Parathyroid adenoma (tissue), 2 donors: ENCODE measurements at regions not wholly inside any gene's neighbourhood (a gene's known extent, or its start where the extent isn't known, plus 50 kb on each side); places are given as distances from the start of the nearest gene placed in this dataset.

Source experiments
- H2AFZ ChIP-seq: fragments of 300-600 bp; sonication (generic); one replicate; pipeline ENCODE4 v1.7.0; 2017; ENCODE audit warnings: antibody characterized with exemption, mild to moderate bottlenecking
- H3K27ac ChIP-seq: fragments of 300-600 bp; sonication (generic); one replicate; pipeline ENCODE4 v1.7.0; 2017
- H3K27me3 ChIP-seq: fragments of 300-600 bp; sonication (generic); one replicate; pipeline ENCODE4 v1.7.0; 2017; ENCODE audit warnings: low read length; ENCODE audit not compliant: control insufficient read depth, insufficient read depth
- H3K36me3 ChIP-seq: fragments of 300-600 bp; sonication (generic); one replicate; pipeline ENCODE4 v1.7.0; 2017; ENCODE audit warnings: low read length; ENCODE audit not compliant: control insufficient read depth, insufficient read depth
- H3K4me1 ChIP-seq: fragments of 300-600 bp; sonication (generic); one replicate; pipeline ENCODE4 v1.7.0; 2017; ENCODE audit warnings: control low read depth
- H3K4me2 ChIP-seq: fragments of 300-600 bp; sonication (generic); one replicate; pipeline ENCODE4 v1.7.0; 2017; ENCODE audit warnings: low read length
- H3K4me3 ChIP-seq: fragments of 300-600 bp; sonication (generic); one replicate; pipeline ENCODE4 v1.7.0; 2017; ENCODE audit warnings: low read depth, low read length
- H3K79me2 ChIP-seq: fragments of 300-600 bp; sonication (generic); one replicate; pipeline ENCODE4 v1.7.0; 2017; ENCODE audit warnings: control low read depth
- H3K9ac ChIP-seq: fragments of 300-600 bp; sonication (generic); one replicate; pipeline ENCODE4 v1.7.0; 2017; ENCODE audit warnings: mild to moderate bottlenecking
- H3K9me3 ChIP-seq: fragments of 300-600 bp; sonication (generic); one replicate; pipeline ENCODE4 v1.7.0; 2017; ENCODE audit warnings: low read length; ENCODE audit not compliant: control insufficient read depth
- CTCF ChIP-seq: fragments of 300-600 bp; sonication (generic); IDR thresholded peaks from one replicate; pipeline ENCODE4 v1.7.0; 2017; ENCODE audit warnings: antibody characterized with exemption, mild to moderate bottlenecking
- donor health status: primary hyperparathyroidism.

GRCh38 chr20:7262803-7263202 lies 495.3 kb downstream of the BMP2 start:
- no peak overlapping the region for H3K4me3 ChIP-seq
- no peak for TF ChIP-seq CTCF

GRCh38 chr20:7264137-7264536 lies 496.7 kb downstream of the BMP2 start:
- Histone ChIP-seq H3K27me3 (no peaks in the 10 kb centered on the region), H3K4me1 (no peaks in the 10 kb centered on the region), H3K79me2 (no peaks in the 10 kb centered on the region), H2AFZ (no peak overlapping the region), H3K4me3 (no peak overlapping the region), H3K4me2 (no peak overlapping the region), H3K9me3 (no peaks in the 10 kb centered on the region), H3K36me3 (no peaks in the 10 kb centered on the region), H3K9ac (no peak overlapping the region), H3K27ac (no peak overlapping the region)
- no peak for TF ChIP-seq CTCF

More at GRCh38 chr20:7262803-7263202, 495.3 kb downstream of the BMP2 start:
- no peaks in the 10 kb centered on the region for H3K36me3 ChIP-seq
- no peak overlapping the region for H3K9ac ChIP-seq
- no peak overlapping the region for H3K27ac ChIP-seq
- H3K4me2 ChIP-seq = no peak overlapping the region
- H3K27me3 ChIP-seq = no peaks in the 10 kb centered on the region
- no peak overlapping the region for H2AFZ ChIP-seq
- no peaks in the 10 kb centered on the region for H3K4me1 ChIP-seq
- H3K9me3 ChIP-seq = no peaks in the 10 kb centered on the region
- H3K79me2 ChIP-seq = no peaks in the 10 kb centered on the region

DNA sequence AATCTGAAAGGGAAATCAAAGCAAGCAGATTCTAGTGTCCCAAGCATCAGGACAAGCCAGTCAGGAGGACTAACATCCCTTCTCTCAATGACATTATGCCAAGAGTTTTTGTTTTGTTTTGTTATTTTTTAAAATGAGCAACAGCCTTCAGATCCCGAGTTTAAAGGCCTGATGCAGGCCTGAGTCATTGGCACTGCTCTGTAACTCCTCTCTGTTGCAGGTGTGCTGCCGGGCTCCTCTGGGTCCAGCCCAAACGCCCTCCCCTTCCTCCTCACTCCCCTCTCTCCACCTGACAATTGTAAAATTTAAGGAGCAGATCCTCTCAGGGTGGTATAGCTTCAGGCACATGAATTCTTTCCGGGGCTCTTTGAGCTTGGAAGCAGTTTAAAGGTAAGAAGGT lies 502.0 kb downstream of the BMP2 start:
- H3K27ac ChIP-seq = no peak overlapping the region
- H3K9ac ChIP-seq = no peak overlapping the region
- no peaks in the 10 kb centered on the region for H3K27me3 ChIP-seq
- no peak for TF ChIP-seq CTCF
- H3K79me2 ChIP-seq = no peaks in the 10 kb centered on the region
- no peaks in the 10 kb centered on the region for H3K9me3 ChIP-seq
- no peaks in the 10 kb centered on the region for H3K4me1 ChIP-seq
- H3K36me3 ChIP-seq = no peaks in the 10 kb centered on the region
- no peak overlapping the region for H3K4me3 ChIP-seq
- H2AFZ ChIP-seq = no peak overlapping the region
- no peak overlapping the region for H3K4me2 ChIP-seq

GRCh38 chr20:7272512-7272911 lies 505.0 kb downstream of the BMP2 start:
- Histone ChIP-seq H3K9ac (no peak overlapping the region), H3K4me1 (no peaks in the 10 kb centered on the region), H3K9me3 (no peaks in the 10 kb centered on the region), H3K4me2 (no peak overlapping the region), H3K4me3 (no peak overlapping the region), H3K27me3 (no peaks in the 10 kb centered on the region), H3K36me3 (no peaks in the 10 kb centered on the region), H3K27ac (no peak overlapping the region), H3K79me2 (no peaks in the 10 kb centered on the region), H2AFZ (no peak overlapping the region)
- TF ChIP-seq CTCF = no peak

DNA sequence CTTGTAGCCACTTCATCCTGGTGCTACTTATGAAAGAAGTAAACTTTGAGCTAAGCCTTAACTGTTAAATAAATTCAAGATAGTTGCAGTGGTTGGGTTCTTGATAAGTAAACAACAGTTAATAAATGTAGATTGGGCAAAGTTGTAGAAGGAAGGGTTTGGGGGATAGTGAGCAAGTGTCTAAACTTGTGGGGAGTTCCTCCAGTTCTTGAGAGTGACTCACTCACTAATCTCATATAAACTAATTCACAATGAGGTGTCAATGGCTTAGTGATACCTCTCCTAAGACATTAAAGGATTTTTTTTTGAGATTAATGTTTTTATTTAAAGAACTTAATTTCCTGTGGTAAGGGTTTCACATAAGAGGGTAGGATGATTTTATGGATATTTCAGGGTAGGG lies 507.4 kb downstream of the BMP2 start:
- no peak for TF ChIP-seq CTCF

More for the DNA sequence above, 507.4 kb downstream of the BMP2 start:
- Histone ChIP-seq H2AFZ (no peak overlapping the region), H3K79me2 (no peaks in the 10 kb centered on the region), H3K27me3 (no peaks in the 10 kb centered on the region), H3K4me1 (no peaks in the 10 kb centered on the region), H3K4me3 (no peak overlapping the region), H3K9me3 (no peaks in the 10 kb centered on the region), H3K27ac (no peak overlapping the region), H3K9ac (no peak overlapping the region), H3K4me2 (no peak overlapping the region), H3K36me3 (no peaks in the 10 kb centered on the region)
